Fibroblast of skin of right biceps (primary cell): ENCODE measurements at regions not wholly inside any gene's neighbourhood (a gene's known extent, or its start where the extent isn't known, plus 50 kb on each side); places are given as distances from the start of the nearest gene placed in this dataset.

Experiments used
- DNase-seq: peaks from one replicate; pipeline ENCODE4 v3.0.0-alpha.2; 2013

DNA sequence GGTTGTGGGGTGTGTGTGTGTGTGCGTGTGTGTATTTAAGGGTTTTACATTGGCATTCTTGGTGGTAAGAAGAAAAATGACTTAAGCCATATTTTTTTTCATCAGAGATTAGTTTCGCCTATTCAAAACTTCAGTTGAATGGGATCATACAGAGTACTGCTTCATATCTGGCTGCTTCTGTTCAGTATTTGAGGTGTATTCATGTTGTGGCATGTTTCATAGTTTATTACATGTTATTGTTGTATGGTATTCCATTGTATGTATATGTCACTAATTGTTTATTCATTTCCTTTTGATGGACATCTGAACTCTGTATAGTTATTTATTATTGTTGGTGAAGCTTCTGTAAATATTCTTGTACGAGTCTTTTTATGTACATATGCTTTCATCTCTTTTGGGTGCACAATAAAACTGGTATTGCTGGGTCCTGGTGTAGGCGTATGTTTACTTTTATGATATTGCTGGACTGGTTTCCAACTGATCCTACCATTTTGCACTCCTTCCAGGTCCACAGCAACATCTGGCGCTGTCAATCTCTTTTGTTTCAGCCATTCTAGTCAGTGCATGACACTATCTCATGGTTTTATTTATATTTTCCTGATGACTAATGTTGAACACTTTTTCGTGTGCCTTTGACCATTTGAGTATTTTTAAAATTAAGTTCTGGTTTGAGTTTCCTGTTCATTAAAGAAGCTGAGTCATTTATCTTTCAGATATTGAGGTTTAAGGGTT lies 77.4 kb upstream of the MAF start:
- DNase-seq = peak; percentile 21

DNA sequence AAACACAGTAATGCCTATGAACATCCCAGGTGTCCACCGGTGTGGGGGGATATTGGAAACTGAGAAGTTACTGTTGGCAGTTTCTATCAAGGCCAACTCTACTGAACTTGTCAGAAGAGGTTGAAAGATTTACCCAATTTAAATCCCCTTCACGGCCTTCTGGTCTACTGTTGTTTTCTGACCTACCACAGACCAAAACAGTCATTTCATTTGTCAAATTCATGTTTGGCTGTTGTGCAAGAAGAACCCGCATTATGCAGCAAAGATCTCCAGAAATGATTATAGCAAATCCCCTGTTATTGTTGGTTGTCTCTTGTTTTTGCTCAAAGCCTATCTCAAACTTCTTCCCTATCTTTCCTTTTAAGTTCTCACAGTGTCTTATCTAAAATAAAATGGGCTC lies 73.1 kb upstream of the MAF start:
- no peak for DNase-seq

DNA sequence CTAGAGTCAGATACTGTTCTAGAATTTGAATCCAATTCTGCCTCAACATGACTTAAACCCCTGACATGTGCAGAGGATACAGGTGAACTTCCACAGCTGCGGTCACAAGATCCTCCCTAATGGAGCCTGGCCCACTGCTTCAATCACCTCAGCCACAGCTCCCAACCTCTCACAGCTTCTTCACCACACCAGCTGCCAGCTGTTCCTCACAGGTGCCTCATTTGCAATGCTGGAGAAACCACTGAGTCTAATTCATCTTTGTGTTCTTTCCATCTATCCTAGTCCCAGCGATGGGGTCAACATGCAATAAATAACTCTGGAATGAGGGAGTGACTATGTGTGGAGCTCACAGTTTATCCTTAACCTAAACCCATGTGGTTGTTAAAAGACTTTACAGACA lies 72.0 kb upstream of the MAF start:
- no peak for DNase-seq

DNA sequence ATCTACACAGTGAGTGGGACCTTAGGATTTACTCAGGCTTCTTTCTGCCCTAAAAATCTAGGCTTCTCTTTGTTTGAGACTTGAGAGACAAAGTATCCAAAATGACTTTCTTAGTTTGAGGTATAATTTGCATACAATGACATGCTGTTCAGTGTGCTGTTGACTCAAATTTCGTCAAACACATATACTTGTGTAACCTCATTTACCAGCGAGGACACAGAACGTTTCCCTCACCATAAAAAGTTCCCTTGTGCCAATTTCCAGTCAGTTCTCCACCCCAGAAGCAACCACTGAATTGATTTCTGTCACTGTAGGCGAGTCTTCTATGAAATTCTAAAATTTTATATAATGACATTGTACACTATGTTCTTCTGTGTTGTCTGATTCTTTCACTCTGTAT lies 68.0 kb upstream of the MAF start:
- no peak for DNase-seq

DNA sequence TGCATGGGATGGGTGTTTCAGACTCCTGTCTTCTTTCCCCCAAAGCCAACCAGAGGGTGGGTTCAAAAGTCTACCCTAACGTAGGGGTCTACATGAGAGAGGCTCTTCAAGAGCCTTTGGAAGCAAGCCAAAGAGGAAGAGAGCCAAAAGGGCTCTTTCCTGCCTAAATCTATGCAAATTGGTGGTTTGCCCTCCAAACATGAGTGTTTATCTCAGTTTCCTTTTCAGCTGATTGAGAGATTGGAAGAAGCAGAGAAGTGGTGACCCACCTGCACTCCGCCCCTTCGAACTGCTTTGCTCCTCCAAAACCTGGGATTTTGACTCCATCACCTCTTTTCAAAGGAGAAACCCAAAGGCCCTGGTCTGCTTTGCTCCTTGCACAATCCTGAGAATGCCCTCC lies 65.4 kb upstream of the MAF start:
- no peak for DNase-seq

DNA sequence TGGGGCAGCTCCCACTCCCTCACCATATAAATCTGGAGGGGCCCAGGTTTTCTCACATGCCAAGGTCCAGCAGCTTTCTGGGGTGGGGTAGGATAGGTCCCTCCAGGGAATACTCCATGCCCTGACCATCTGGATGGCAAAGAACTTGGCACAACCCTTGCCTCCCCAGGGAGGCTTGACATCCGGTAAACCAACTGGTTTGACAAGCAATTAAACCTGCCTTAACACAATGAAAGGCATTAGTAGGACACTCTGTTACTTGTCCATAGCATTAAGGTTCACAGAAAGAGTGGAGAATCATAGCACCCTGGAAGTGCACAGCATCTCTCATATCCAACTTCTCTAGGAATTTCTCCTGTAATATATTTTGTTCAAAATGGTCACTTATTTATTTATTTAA lies 63.9 kb upstream of the MAF start:
- no peak for DNase-seq

DNA sequence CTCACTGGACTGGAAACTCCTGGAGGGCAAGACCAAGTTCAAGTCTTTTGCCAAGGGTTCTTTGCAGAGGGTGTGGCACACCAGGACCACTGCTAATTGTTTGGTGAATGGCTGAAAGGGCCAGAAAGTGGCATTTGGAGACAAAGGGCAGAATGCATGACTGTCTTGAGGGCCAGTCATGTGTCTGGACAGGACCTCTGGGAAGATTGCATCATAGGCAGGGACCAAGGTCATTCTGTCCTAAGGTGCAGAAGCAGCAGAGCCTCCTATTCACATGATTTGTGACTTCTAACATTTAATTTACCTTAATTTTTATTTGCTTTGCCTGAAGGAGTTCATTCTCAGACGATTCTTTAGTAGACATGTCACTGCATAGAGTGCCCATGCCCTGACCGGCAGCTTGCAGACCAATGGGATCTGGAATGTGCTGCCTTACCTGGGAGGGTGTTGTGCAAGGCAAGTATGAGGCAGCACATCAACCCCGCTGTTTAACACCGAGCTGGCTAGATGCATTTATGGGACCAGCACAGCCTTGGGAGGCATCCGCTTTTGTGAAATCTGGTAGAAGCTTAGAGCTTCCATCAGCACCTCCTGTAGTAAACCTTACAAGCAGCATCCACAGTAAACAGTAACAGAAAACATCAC lies 62.3 kb upstream of the MAF start:
- DNase-seq = no peak

DNA sequence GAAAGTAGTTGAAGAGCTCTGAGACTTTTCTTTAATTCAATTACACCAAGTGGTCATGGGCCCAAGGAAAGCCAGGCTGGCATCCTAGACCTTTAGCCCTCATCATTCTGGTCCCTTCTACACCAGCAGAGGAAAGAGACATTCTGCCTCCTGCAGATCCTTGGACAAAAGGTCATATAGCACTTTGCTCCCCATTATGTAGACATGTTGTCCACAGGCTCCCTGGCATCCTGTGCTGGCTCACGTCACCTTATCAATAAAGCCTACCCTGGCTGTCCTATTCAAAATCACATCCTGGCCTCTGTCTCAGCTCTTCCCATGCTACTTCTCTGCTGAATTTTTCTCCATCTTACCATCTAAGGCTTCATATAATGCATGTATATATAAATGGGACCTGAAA lies 61.6 kb upstream of the MAF start:
- no peak for DNase-seq

DNA sequence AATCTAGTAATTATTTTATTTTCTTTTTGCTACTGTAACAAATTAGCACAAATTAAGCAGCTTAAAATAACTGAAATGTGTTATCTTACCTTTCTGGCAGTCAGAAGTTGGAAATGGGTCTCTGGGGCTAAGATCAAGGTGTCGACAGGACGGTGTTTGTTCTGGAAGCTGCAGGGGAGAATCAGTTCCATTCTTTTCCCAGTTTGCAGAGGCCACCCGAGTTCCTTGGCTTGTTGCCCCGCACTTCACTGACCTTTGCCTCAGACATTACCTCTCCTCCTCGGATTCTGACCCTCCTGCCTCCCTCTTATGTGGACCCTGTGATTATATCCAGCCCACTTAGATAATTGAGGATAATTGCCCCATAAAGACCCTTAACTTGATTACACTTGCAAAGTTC lies 61.0 kb upstream of the MAF start:
- DNase-seq = no peak

DNA sequence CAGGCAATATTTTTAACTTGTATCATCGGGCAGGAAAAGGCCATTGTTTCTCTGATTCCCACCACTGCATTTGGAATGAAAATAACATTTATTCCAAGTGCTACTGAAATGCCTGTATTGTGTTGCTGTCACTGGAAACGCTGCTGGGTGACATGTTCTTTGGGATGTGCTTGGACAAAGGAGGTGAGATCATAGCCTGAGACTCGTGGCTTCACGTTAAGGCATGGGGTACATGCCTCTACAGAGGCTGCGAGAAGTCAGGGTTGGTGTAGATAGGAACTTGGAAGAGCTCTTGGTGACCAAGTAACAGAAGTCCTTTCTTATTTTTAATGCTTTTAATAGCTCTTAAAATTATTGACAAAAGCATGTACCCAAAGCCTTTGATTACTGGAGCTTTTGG lies 58.8 kb upstream of the MAF start:
- no peak for DNase-seq

DNA sequence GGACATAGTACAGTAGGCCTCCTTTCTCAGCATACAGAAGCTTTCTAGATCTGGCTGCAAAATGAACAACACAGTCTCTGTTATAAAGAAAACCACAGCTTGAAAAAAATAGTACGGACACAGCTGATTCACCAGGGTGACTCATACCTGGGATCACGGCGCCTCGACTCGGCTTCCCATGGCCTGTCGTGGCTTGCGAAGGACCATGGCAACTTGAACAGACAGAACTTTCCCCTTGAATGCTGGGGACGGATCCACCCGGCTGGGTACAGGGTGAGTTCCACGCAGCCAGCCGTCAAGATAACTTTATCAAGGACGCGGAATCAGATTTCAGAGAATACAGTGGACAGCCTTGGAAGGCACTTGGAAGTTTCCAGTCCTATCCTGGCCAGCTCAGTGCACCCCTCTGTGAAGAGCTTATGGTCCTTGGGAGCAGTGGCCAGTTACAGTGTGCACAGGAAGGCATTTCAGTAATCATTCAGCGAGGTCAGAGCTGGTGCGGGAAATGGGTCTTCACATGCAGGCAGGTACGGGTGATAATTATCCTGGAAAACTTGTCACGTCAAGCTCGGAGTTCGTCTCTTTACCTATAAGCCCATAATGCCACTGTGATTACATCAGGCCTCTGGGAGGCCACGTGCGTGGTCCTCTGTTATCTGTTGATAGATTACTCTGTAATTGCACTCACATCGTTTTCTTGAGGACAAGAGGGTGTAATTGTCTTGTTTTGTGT lies 57.9 kb upstream of the MAF start:
- peak; percentile 85 for DNase-seq

DNA sequence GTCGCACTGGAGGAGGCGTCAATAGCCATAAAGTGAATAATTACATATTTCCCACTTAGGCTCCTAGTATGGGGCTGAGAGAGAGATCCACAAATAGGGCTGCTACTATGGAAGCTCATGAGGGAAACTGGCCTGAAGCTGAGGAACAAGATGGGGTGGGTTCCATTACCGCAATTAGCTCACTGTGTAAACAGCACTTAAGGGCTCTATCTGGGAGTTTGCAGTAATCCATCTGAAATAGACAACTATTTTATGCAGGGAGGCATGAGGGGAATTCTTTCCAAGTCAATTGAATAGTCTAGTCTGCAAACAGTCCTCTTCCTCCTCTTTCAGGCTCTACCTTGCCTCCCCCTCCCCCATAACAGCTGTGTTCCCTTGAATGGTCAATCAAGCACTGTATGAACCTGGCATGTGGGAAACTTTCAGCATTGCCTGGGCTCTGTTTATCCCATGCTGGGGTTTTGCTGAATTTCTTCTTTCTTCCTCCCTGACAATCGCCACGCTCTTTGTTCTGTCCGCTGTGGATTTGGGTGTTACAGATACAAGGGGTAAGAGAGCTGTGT lies 56.1 kb upstream of the MAF start:
- DNase-seq = no peak

DNA sequence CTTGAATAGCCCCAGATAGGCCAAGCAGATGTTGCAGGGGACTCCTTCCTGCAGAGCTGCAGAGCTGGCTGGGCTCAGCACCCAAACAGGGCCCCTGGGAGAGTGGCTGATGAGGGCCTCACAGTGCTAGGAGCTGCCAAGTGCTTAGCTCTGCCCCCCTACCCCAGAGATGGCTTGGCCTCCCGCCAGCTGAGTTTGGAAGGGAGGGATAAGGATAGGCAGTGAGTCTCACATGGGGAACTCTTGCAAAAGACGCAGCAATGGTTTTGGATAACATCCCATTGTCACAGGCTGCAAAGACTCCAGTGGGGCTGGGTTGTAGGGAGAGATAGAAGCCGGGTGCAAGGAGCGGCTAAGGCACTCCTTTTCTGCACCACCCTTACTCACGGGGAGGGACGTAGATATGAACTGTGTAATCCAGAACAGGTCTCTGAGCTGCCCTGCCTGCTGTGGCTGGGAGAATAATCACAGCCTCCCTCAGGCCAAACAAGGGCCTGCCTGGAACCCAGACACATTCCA lies 52.9 kb upstream of the MAF start:
- peak; percentile 58 for DNase-seq

DNA sequence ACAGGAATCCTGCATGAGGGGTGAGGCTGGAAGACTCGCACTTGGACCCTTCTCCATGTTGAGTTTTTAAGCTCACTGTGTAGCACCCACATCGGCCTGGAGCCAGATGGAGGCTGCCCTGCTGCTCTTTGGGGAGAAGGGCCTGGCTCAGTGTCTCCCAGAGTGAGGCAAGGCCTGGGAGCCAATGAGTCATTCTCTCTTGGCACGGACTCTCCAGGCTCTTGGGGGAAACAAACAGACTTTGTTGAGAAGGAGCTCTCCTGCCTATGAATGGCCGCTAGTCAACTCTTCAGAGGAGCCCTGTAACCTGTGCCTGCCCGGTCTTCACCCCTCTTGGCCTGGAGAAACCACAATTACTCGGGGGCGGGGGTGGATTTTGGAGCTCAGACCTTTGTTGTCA lies 50.8 kb upstream of the MAF start:
- DNase-seq = peak; percentile 68
